Prostate gland (tissue), 2 donors: ENCODE measurements at regions not wholly inside any gene's neighbourhood (a gene's known extent, or its start where the extent isn't known, plus 50 kb on each side); places are given as distances from the start of the nearest gene placed in this dataset.
"Not testable (repeated sequence)": the region's sequence is repeated elsewhere in the genome, so short reads cannot be mapped to it uniquely, and the experiment has no call there.

Experiments
- DNase-seq: peaks from one replicate; pipeline ENCODE4 v3.0.0-alpha.2; 2019; ENCODE audit warnings: low spot score
- H3K27ac ChIP-seq, 2 donors: fragments of 200-600 bp; sonication (generic); 2 replicates each; pipeline ENCODE4 v1.5.1; 2017 to 2019
- H3K27me3 ChIP-seq: fragments of 200-600 bp; sonication (generic); replicated peaks from 2 replicates; pipeline ENCODE4 v1.5.1; 2019; ENCODE audit not compliant: insufficient read depth
- H3K36me3 ChIP-seq, 2 donors: fragments of 200-600 bp; sonication (generic); 1 replicate in 1 of 2; 2 replicates in 1 of 2; pipeline versions ENCODE4 v1.5.1 to v1.8.1; 2017 to 2019
- H3K4me1 ChIP-seq: fragments of 200-600 bp; sonication (generic); replicated peaks from 2 replicates; pipeline ENCODE4 v1.5.1; 2019
- H3K4me3 ChIP-seq, 2 donors: fragments of 200-600 bp; sonication (generic); 2 replicates each; pipeline ENCODE4 v1.5.1; 2017 to 2019
- H3K9me3 ChIP-seq: fragments of 200-600 bp; sonication (generic); 2 replicates; pipeline ENCODE4 v1.5.1; 2017
- POLR2A ChIP-seq: fragments of 450-650 bp; IDR thresholded peaks from one replicate; pipeline ENCODE4 v1.6.1; 2016; ENCODE audit warnings: antibody characterized with exemption, mild to moderate bottlenecking
- POLR2AphosphoS5 ChIP-seq: sonication (generic); formaldehyde crosslinking; IDR thresholded peaks from one replicate; pipeline ENCODE4 v1.6.1; 2017; ENCODE audit warnings: antibody characterized with exemption
- WGBS: methylation state at CpG from one replicate; pipeline ENCODE4 v1.1.5; 2018; 5-methylcytosine and 5-hydroxymethylcytosine counted together
- intact Hi-C: fragments of 100-400 bp; cut with DNase I; formaldehyde crosslinking; loops from one replicate; pipeline ENCODE4 v1.14.2; 2022
- TF ChIP-seq, protein P1 (sequence below), 4 experiments: fragments of 200-600 bp in 2 of 4; fragments of 450-650 bp in 2 of 4; sonication (generic) in 2 of 4; IDR thresholded peaks; 1 replicate in 3 of 4; 2 replicates in 1 of 4; pipeline ENCODE4 v1.5.1; 2016 to 2019; ENCODE audit warnings: antibody characterized with exemption in 4 of 4, mild to moderate bottlenecking in 2 of 4, moderate library complexity in 2 of 4

GRCh38 chr2:4976407-4976806 lies 715.8 kb upstream of the SOX11 start:
- Histone ChIP-seq H3K27me3 (no peaks in the 10 kb centered on the region), H3K36me3 (no peaks in the 10 kb centered on the region), H3K9me3 (no peaks in the 10 kb centered on the region), H3K4me3 (no peak overlapping the region), H3K4me1 (no peaks in the 10 kb centered on the region), H3K27ac (no peak overlapping the region)
- DNase-seq, result no peak
- intact Hi-C loops, result no loop called here
- WGBS, result 84% methylated on average over 7 of the region's 7 CpGs
- TF ChIP-seq, protein P1, sequence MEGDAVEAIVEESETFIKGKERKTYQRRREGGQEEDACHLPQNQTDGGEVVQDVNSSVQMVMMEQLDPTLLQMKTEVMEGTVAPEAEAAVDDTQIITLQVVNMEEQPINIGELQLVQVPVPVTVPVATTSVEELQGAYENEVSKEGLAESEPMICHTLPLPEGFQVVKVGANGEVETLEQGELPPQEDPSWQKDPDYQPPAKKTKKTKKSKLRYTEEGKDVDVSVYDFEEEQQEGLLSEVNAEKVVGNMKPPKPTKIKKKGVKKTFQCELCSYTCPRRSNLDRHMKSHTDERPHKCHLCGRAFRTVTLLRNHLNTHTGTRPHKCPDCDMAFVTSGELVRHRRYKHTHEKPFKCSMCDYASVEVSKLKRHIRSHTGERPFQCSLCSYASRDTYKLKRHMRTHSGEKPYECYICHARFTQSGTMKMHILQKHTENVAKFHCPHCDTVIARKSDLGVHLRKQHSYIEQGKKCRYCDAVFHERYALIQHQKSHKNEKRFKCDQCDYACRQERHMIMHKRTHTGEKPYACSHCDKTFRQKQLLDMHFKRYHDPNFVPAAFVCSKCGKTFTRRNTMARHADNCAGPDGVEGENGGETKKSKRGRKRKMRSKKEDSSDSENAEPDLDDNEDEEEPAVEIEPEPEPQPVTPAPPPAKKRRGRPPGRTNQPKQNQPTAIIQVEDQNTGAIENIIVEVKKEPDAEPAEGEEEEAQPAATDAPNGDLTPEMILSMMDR (IDR thresholded peaks at IDR 0.05), result no peak
- no peak for TF ChIP-seq POLR2AphosphoS5

GRCh38 chr2:4979111-4979510 lies 713.1 kb upstream of the SOX11 start:
- intact Hi-C loops, result no loop called here
- no peak overlapping the region for H3K4me3 ChIP-seq

GRCh38 chr2:4980995-4981394 lies 711.2 kb upstream of the SOX11 start:
- 72% methylated on average over 5 of the region's 5 CpGs for WGBS
- H3K27ac ChIP-seq, result no peak overlapping the region
- DNase-seq, result no peak
- H3K9me3 ChIP-seq, result no peaks in the 10 kb centered on the region
- intact Hi-C loops, result no loop called here
- no peaks in the 10 kb centered on the region for H3K27me3 ChIP-seq
- no peaks in the 10 kb centered on the region for H3K36me3 ChIP-seq
- no peak overlapping the region for H3K4me3 ChIP-seq
- TF ChIP-seq POLR2AphosphoS5 (no peak), POLR2A (no peak)
- TF ChIP-seq, protein P1 (IDR thresholded peaks at IDR 0.05), result no peak
- H3K4me1 ChIP-seq, result no peaks in the 10 kb centered on the region

More at GRCh38 chr2:4979111-4979510, 713.1 kb upstream of the SOX11 start:
- TF ChIP-seq, protein P1 (IDR thresholded peaks at IDR 0.05), result no peak
- TF ChIP-seq POLR2A (no peak), POLR2AphosphoS5 (no peak)
- H3K9me3 ChIP-seq, result no peaks in the 10 kb centered on the region
- H3K4me1 ChIP-seq, result no peaks in the 10 kb centered on the region
- 64% methylated on average over 11 of the region's 11 CpGs for WGBS
- no peaks in the 10 kb centered on the region for H3K27me3 ChIP-seq
- H3K27ac ChIP-seq, result no peak overlapping the region
- no peaks in the 10 kb centered on the region for H3K36me3 ChIP-seq
- no peak for DNase-seq

DNA sequence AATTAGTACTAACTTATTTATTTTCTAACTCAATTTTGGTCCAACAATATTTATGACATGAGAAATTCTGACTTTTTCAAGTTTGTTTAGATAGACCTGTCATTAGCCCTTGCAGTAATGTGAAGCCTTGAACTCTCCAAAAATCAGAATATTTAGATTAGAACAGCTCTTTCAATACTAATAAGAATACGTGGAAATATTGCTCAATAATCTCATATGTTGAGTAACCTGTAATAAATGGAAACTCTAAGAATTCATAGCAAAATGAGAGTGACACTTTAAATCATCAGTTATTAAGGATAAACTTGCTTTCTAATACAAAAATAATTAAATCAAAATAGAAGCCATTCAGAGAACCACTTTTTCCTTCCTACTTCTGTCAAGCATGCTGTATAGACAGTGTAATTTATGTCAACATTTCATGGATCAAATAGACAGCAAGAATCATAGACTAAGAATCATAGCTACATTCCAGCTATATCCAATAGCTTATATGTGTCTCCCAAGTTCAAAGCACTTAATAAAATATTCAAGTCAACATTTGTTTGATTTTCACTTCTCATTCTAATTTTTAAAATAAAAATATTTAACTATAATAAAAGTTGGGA lies 710.3 kb upstream of the SOX11 start:
- DNase-seq, result no peak
- intact Hi-C loops, result no loop called here
- H3K9me3 ChIP-seq, result no peaks in the 10 kb centered on the region
- no peak overlapping the region for H3K27ac ChIP-seq
- H3K27me3 ChIP-seq, result no peaks in the 10 kb centered on the region
- H3K4me3 ChIP-seq, result no peak overlapping the region
- H3K4me1 ChIP-seq, result no peaks in the 10 kb centered on the region
- WGBS, result 80% methylated on average over 1 of the region's 1 CpG
- H3K36me3 ChIP-seq, result no peaks in the 10 kb centered on the region
- no peak for TF ChIP-seq POLR2AphosphoS5
- TF ChIP-seq, protein P1 (IDR thresholded peaks at IDR 0.05), result no peak
- no peak for TF ChIP-seq POLR2A

DNA sequence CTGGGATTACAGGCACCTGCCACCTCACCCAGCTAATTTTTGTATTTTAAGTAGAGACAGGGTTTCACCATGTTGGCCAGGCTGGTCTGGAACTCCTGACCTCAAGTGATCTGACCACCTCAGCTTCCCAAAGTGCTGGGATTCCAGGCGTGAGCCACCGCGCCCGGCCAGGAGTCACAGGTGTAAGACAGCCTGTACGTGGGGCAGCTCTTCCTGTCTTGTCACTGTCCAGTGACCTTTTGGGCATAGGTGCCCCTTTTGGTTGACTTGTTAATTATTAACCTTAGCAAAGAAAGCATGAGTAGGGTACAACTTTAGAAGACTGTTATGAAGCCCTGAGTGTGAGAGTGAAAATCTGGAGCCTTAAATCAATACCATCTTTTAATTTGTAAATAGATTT lies 703.7 kb upstream of the SOX11 start:
- intact Hi-C loops, H3K9me3 ChIP-seq, H3K36me3 ChIP-seq, H3K27ac ChIP-seq, DNase-seq, H3K4me1 ChIP-seq, H3K4me3 ChIP-seq, H3K27me3 ChIP-seq: not testable (repeated sequence)
- WGBS, result 92% methylated on average over 5 of the region's 5 CpGs
